GM19438 (cell line): ENCODE measurements at regions not wholly inside any gene's neighbourhood (a gene's known extent, or its start where the extent isn't known, plus 50 kb on each side); places are given as distances from the start of the nearest gene placed in this dataset.
"Not testable (repeated sequence)": the region's sequence is repeated elsewhere in the genome, so short reads cannot be mapped to it uniquely, and the experiment has no call there.

ENCODE experiments used
- ATAC-seq: cut with Tn5 transposase; IDR thresholded peaks from one replicate; pipeline ENCODE4 v1.9.1; 2021; ENCODE audit warnings: low read depth; ENCODE audit not compliant: unreplicated experiment

- no peak for ATAC-seq
Observed at GRCh38 chr5:127210042-127210441, 80.6 kb upstream of the MEGF10 start.

- no peak for ATAC-seq
Observed at GRCh38 chr5:127213231-127213630, 77.4 kb upstream of the MEGF10 start.

DNA sequence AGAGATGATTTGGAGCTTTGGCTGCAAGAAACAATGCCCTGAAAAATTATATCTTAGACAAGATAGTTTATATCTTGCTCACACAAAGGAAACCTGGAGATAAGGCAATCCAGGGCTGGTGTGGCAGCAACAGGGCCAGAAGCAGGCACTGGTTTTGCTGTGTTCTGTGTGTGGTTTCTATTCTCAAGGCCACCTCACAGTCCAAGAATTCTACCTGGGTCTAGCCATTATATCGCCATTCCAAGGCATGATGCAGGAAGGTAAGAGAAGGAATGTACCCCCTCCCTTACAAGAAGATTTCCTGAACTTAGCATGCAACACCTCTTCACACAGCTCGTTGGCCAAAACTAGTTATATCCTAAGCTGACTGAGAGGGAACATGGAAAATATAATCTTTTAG is 74.5 kb upstream of the MEGF10 start:
- no peak for ATAC-seq

DNA sequence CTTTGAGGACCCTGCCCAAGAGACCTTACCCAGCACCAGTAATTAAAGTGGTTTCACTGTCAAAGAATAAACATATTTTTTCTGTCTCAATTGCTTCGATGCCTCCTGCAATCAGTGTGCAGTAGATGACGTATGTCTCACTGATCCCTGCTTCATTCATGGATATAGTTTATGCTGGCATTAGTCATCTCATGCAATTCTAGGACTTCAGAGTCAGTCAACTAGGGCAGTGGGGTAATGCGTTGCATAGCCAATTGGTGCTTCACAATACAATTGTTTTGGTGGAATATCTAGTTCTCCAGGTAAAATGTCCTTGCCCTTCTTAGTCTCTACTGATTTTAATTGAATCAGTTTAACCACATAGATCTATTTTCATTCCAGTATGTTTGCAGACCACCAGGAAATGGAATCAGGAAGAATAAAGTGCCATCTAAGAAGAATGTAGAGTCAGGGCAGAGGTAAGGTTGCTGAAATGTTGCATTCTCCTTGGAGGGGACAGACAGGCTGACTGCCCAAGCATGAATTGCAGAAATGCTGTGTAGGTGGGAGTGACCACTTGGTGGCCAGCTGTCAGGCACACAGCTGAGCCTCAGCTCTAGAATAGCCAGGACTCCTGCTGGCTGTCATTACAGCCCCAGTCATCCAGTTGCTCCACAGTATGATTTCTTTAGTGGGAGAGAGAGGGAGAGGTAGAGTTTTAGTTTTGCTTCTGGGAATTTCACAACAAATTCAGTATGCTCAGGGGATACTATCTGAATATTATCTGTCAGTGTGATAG is 73.5 kb upstream of the MEGF10 start:
- no peak for ATAC-seq

GRCh38 chr5:127221936-127222335 is 68.7 kb upstream of the MEGF10 start:
- ATAC-seq: not testable (repeated sequence)

GRCh38 chr5:127222571-127223156 is 67.9 kb upstream of the MEGF10 start:
- ATAC-seq: peak; percentile 75

- ATAC-seq: no peak
Observed at GRCh38 chr5:127223256-127223974, 67.2 kb upstream of the MEGF10 start.

DNA sequence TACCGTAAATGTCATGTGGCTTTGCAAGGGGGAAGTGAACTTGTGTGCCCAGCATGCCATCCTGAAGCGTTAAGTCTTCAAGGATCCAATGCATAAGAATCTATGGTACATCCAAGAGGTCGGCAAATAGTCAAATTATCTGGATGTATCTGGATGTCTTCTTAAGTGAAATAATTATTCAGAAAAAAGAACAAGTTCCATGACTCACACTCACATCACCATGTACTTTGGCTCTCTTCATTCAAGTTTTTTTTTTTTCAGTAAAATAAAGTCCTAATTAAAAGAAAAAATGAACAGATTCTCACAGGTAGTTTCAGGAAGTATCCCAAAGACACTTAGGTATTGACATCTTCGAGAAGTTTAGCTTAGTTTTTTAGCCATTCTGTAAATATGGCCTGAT is 62.7 kb upstream of the MEGF10 start:
- no peak for ATAC-seq

DNA sequence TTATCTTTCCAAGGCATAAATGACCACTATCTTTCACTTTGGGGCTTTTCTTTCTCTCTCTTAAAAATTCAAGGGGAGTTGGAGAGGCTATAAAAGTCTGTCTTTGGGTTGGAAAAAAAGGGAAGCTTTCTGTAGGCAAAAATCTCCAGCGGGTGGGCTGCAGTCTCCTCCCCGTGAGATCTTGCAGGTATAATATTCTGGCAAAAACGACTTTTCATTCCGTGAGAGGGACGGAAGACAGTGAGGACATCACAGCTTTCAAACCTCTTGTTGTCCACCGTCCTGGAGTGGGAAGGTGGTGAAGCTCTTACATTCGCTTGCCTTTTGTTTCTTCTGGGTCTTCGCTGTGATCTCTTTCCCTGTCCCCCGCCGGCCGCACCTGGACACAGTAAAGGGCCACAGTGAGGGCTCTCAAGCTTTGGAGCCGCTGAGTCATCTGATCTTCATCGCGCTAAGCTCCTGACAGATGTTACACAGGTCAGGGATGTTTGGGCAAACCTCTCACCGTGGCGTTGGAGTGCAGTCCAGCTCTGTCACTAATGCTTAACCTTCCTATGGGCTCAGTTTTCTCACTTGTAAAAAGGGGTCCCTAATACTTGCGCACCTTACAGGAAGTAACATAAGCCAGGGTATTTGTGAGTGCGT is 61.9 kb upstream of the MEGF10 start:
- no peak for ATAC-seq

DNA sequence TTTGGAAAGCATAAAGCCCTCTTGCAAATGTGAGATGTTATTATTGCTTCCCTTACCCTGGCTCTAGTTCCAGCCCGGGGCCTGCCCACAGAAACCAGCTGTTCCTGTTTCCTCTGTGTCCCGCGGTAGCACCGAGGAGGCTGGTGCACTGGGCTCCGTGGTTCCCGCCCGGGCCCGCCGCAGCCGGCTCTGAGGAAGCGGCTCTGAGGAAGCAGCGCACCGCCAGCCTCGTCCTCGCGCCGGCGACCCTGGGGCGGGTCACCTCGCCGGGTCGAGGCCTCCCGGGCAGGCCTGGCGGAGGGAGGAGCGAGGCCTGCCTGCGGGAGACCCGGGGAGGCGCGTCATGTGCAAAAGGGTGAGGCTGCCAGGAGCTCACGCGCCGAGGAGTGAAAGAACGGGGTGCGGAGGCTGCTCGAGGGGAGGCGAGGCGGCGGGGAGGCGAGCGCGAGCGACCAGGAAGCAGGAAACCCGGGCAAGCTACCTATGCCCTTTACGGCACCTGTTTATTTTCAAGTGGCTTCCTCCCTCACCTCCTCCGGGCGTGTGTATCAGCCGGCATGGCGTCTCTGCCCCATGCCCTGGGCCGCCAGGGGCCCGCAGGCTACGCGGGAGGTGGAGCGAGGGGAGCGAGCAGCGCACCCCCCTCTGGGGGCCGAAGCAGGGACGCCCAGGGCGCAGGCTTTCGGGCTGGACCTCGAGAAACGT is 61.3 kb upstream of the MEGF10 start:
- peak; percentile 79 for ATAC-seq

GRCh38 chr5:127231118-127231517 is 59.5 kb upstream of the MEGF10 start:
- ATAC-seq: no peak

DNA sequence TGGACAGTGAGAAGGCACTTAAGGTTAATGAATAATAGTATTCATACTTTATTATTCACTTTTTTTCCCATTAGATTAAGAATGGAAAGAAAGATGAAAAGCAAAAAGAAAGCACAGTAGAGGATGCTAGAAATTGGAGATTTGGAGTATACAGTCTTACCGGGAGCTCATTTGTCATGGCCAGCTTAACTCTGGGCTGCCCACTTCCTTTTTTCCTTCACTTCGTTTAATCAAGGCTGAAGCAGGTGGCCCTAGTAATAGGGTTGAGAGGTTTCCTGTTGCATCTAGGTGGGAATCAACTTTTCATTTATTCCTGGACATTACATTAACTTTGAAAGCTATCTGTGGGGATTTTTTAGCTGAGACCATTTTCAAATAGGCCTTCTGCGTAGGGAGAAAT is 57.0 kb upstream of the MEGF10 start:
- ATAC-seq: no peak

- no peak for ATAC-seq
Observed at GRCh38 chr5:127235136-127235535, 55.5 kb upstream of the MEGF10 start.

DNA sequence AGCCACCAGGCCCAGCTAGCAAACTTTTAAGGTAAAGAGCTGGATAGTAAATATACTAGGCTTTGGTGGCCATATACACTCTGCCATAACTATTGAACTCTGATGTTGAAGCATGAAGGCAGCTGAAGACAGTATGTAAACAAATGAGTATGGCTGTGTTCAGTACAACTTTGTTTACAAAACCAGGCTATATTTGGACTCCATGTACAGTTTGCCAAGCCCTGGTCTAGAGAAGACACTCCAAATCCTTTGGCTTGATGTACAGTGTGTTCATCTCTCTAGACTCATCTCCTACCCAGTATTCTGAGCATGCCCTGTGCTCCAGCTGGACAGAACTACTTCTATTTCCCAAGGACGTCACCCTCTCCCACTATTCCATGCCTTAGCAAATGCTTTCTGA is 54.3 kb upstream of the MEGF10 start:
- ATAC-seq: no peak
